HepG2 (cell line): ENCODE measurements at regions not wholly inside any gene's neighbourhood (a gene's known extent, or its start where the extent isn't known, plus 50 kb on each side); places are given as distances from the start of the nearest gene placed in this dataset.

Experiments
- ATAC-seq: fragments of 200-7000 bp; cut with Tn5 transposase; 3 replicates; pipeline ENCODE4 v1.9.1; 2020; ENCODE audit warnings: mild to moderate bottlenecking, moderate library complexity
- BruUV-seq: library from RNA; stranded (reverse); fragments of 400-500 nt; replicated peaks from 2 replicates; lab custom pipeline; 2021; lab: Mats Ljungman, UMichigan
- CTCF ChIA-PET: fragments of 300-600 bp; formaldehyde crosslinking; extraction: SDS; loops from one replicate; lab custom pipeline; 2021; ENCODE audit warnings: low total read pairs, inconsistent platforms, low intra/inter-chr PET ratio; lab: Yijun Ruan, JAX
- POLR2A ChIA-PET: fragments of 350-600 bp; sonication (Branson Sonifier 250); formaldehyde crosslinking; loops from one replicate; lab custom pipeline; 2020; ENCODE audit warnings: antibody characterized with exemption, inconsistent platforms; lab: Yijun Ruan, JAX
- DNase-seq: peaks from one replicate; pipeline ENCODE4 v3.0.0-alpha.2; 2015; ENCODE audit warnings: low spot score
- FAIRE-seq: peaks from 3 replicates; lab custom pipeline; 2011; peaks lifted over from hg19 to GRCh38; lab: Jason Lieb, UNC
- H2AFZ ChIP-seq: one replicate; pipeline ENCODE4 v1.6.1; 2011; ENCODE audit warnings: low read length, inconsistent platforms
- H3K27ac ChIP-seq: fragments of 300-600 bp; 3 replicates; pipeline ENCODE4 v1.8.0; 2011; ENCODE audit warnings: mixed run types, mild to moderate bottlenecking, mixed read lengths, low read length, inconsistent platforms; ENCODE audit not compliant: insufficient read depth; ENCODE audit errors: extremely low read length
- H3K27me3 ChIP-seq, 2 experiments: fragments of 200-600 bp in 1 of 2; 2 replicates in 1 of 2; 3 replicates in 1 of 2; pipeline versions ENCODE4 v1.6.0 to v1.8.0; 2011; ENCODE audit warnings: low read length in 2 of 2, mild to moderate bottlenecking in 2 of 2, moderate library complexity in 2 of 2, inconsistent platforms in 1 of 2; ENCODE audit not compliant: insufficient read depth in 2 of 2, control insufficient read depth in 1 of 2
- H3K36me3 ChIP-seq, 2 experiments: fragments of 200-600 bp in 1 of 2; replicated peaks in 1 of 2; 2 replicates in 1 of 2; 3 replicates in 1 of 2; pipeline versions ENCODE4 v1.5.1 to v1.8.0; 2011; ENCODE audit warnings: low read length in 2 of 2, inconsistent platforms in 1 of 2; ENCODE audit not compliant: insufficient read depth in 2 of 2, control insufficient read depth in 1 of 2
- H3K4me1 ChIP-seq: 2 replicates; pipeline ENCODE4 v1.5.1; 2012; ENCODE audit warnings: low read length, inconsistent platforms; ENCODE audit not compliant: insufficient read depth
- H3K4me2 ChIP-seq: 2 replicates; pipeline ENCODE4 v1.6.0; 2011; ENCODE audit warnings: low read depth, low read length, inconsistent platforms
- H3K4me3 ChIP-seq, 3 experiments: fragments of 200-600 bp in 1 of 3; sonication (generic), shearing (Covaris generic) in 1 of 3; replicated peaks in 1 of 3; 2 replicates each; pipeline ENCODE4 v1.5.1; 2011 to 2016; ENCODE audit warnings: low read length in 3 of 3, inconsistent platforms in 2 of 3, low read depth in 2 of 3, mild to moderate bottlenecking in 2 of 3, control low read depth in 1 of 3, mixed read lengths in 1 of 3; ENCODE audit not compliant: insufficient read depth in 1 of 3
- H3K79me2 ChIP-seq: one replicate; pipeline ENCODE4 v1.6.1; 2011; ENCODE audit warnings: low read length, inconsistent platforms; ENCODE audit not compliant: insufficient read depth
- H3K9ac ChIP-seq: 2 replicates; pipeline ENCODE4 v1.6.0; 2011; ENCODE audit warnings: mild to moderate bottlenecking, low read depth, low read length, inconsistent platforms; ENCODE audit not compliant: insufficient read depth
- H3K9me3 ChIP-seq: 2 replicates; pipeline ENCODE4 v1.5.1; 2012; ENCODE audit warnings: mild to moderate bottlenecking, low read length
- H4K20me1 ChIP-seq: 2 replicates; pipeline ENCODE4 v1.6.0; 2011; ENCODE audit warnings: inconsistent platforms, mild to moderate bottlenecking, low read length, moderate library complexity; ENCODE audit not compliant: insufficient read depth
- CBX1 ChIP-seq: IDR thresholded peaks from one replicate; pipeline ENCODE4 v1.6.1; 2016; ENCODE audit warnings: antibody characterized with exemption, low read depth
- IKZF1 ChIP-seq: fragments of 450-650 bp; IDR thresholded peaks from 2 replicates; pipeline ENCODE4 v1.7.1; 2016
- MYC ChIP-seq: sonication (generic); formaldehyde crosslinking; IDR thresholded peaks from 2 replicates; pipeline ENCODE4 v1.9.0; 2021; ENCODE audit warnings: missing genetic modification reagents, borderline replicate concordance
- NFIC ChIP-seq: IDR thresholded peaks from 2 replicates; pipeline ENCODE4 v1.6.1; 2012; ENCODE audit warnings: mild to moderate bottlenecking, low read length, inconsistent platforms
- POLR2A ChIP-seq, 2 experiments: IDR thresholded peaks; 2 replicates each; pipeline ENCODE4 v1.6.1; 2011; ENCODE audit warnings: low read depth in 2 of 2, low read length in 2 of 2, mild to moderate bottlenecking in 1 of 2, moderate library complexity in 1 of 2; ENCODE audit not compliant: insufficient read depth in 1 of 2
- ZNF441 ChIP-seq: sonication (generic); formaldehyde crosslinking; IDR thresholded peaks from 2 replicates; pipeline ENCODE4 v1.7.0; 2021; ENCODE audit warnings: missing genetic modification reagents, borderline replicate concordance
- ZNF607 ChIP-seq: sonication (generic); formaldehyde crosslinking; IDR thresholded peaks from 2 replicates; pipeline ENCODE4 v1.5.1; 2020; ENCODE audit warnings: missing genetic modification reagents, mild to moderate bottlenecking, borderline replicate concordance
- WGBS: methylation state at CpG from one replicate; pipeline ENCODE4 v1.1.6; 2017; ENCODE audit warnings: low lambda C conversion rate; 5-methylcytosine and 5-hydroxymethylcytosine counted together
- in situ Hi-C: cut with HindIII; loops from 2 replicates; pipeline ENCODE4 v1.10.0; 2017; ENCODE audit warnings: low pct_unique_long_range_greater_than_20kb; ENCODE audit not compliant: extremely low pct_ligation_motif_present
- intact Hi-C: fragments of 100-400 bp; cut with micrococcal nuclease; formaldehyde crosslinking; loops from one replicate; pipeline ENCODE4 v1.10.0; 2022; ENCODE audit not compliant: unreplicated experiment
- TF ChIP-seq, protein P1 (sequence below): sonication (generic); formaldehyde crosslinking; IDR thresholded peaks from 2 replicates; pipeline ENCODE4 v1.4.0; 2020; ENCODE audit warnings: missing genetic modification reagents, borderline replicate concordance
- TF ChIP-seq, protein P2 (sequence below): sonication (generic); formaldehyde crosslinking; conservative IDR thresholded peaks from 2 replicates; pipeline ENCODE4 v1.4.0; 2020; ENCODE audit warnings: missing genetic modification reagents

DNA sequence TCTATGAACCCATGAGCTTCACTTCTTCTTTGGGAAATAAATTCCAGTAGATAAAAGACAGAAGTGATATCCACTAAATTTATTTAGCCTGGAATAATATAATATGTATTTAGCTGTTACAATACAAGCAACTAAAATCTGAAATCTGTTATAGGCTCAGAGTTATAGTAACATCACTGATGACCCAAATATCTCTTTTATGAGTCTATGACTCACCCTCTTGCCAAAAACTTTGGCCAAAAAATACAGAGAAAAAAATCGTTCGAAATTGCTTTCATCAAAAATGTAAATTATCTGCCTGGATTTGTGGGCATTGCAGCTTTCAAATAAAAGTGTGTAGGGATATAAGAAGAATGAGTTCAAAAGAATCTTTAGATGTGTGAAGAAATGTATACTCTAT lies 89.4 kb upstream of the DKK2 start (continued):
- TF ChIP-seq, protein P1, sequence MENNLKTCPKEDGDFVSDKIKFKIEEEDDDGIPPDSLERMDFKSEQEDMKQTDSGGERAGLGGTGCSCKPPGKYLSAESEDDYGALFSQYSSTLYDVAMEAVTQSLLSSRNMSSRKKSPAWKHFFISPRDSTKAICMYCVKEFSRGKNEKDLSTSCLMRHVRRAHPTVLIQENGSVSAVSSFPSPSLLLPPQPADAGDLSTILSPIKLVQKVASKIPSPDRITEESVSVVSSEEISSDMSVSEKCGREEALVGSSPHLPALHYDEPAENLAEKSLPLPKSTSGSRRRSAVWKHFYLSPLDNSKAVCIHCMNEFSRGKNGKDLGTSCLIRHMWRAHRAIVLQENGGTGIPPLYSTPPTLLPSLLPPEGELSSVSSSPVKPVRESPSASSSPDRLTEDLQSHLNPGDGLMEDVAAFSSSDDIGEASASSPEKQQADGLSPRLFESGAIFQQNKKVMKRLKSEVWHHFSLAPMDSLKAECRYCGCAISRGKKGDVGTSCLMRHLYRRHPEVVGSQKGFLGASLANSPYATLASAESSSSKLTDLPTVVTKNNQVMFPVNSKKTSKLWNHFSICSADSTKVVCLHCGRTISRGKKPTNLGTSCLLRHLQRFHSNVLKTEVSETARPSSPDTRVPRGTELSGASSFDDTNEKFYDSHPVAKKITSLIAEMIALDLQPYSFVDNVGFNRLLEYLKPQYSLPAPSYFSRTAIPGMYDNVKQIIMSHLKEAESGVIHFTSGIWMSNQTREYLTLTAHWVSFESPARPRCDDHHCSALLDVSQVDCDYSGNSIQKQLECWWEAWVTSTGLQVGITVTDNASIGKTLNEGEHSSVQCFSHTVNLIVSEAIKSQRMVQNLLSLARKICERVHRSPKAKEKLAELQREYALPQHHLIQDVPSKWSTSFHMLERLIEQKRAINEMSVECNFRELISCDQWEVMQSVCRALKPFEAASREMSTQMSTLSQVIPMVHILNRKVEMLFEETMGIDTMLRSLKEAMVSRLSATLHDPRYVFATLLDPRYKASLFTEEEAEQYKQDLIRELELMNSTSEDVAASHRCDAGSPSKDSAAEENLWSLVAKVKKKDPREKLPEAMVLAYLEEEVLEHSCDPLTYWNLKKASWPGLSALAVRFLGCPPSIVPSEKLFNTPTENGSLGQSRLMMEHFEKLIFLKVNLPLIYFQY (CRISPR knock-in tag) = no peak
- no peak for TF ChIP-seq ZNF441 (CRISPR knock-in tag)
- no peak for TF ChIP-seq NFIC
- TF ChIP-seq, protein P2, sequence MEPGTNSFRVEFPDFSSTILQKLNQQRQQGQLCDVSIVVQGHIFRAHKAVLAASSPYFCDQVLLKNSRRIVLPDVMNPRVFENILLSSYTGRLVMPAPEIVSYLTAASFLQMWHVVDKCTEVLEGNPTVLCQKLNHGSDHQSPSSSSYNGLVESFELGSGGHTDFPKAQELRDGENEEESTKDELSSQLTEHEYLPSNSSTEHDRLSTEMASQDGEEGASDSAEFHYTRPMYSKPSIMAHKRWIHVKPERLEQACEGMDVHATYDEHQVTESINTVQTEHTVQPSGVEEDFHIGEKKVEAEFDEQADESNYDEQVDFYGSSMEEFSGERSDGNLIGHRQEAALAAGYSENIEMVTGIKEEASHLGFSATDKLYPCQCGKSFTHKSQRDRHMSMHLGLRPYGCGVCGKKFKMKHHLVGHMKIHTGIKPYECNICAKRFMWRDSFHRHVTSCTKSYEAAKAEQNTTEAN (CRISPR knock-in tag) = no peak
- no peak for TF ChIP-seq IKZF1
- TF ChIP-seq MYC = no peak
- no peak for TF ChIP-seq CBX1

DNA sequence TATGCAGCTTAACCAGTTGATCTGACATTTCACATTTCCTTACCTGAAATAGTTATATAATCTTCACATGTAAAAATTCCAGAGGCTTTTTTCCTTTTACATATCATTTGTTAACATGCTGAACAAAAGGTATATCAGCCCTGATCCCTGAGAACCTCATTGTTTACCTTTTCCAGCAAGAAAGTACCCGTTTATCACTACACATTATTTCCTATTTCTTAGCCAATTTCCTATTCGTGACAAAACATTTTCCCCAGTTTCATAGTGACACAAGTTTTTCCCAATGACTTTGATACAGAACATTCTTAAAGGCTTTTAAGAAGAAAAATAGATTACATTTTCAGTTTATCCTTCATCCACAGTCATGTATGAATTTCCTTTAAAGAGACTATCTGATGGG lies 86.6 kb upstream of the DKK2 start:
- no peak overlapping the region for H3K27ac ChIP-seq
- ChIA-PET CTCF (no interaction called here), POLR2A (no interaction called here)
- H3K36me3 ChIP-seq = no peaks in the 10 kb centered on the region
- TF ChIP-seq POLR2A (IDR thresholded peaks at IDR 0.05; ENCODE audit: insufficient read depth in 1 of 2, low read depth in 2 of 2, low read length in 2 of 2) (no peak), ZNF607 (no peak)
- TF ChIP-seq, all 625 proteins: peak for 0
- H3K79me2 ChIP-seq = no peaks in the 10 kb centered on the region
- FAIRE-seq (no peak), ATAC-seq (no peak), DNase-seq (no peak)
- H3K4me2 ChIP-seq = no peak overlapping the region
- no peaks in the 10 kb centered on the region for H3K4me1 ChIP-seq
- no peaks in the 10 kb centered on the region; a peak in 1 of 5 replicates for H3K27me3 ChIP-seq
- H3K9ac ChIP-seq = no peak overlapping the region
- intact Hi-C loops = no loop called here
- no peaks in the 10 kb centered on the region for H3K9me3 ChIP-seq
- H4K20me1 ChIP-seq = no peaks in the 10 kb centered on the region
- BruUV-seq = no TSS peak
- H3K4me3 ChIP-seq = no peak overlapping the region
- in situ Hi-C loops = no loop called here
- H2AFZ ChIP-seq = no peak overlapping the region
- WGBS = 2% methylated on average over 2 of the region's 2 CpGs
